ENCODE measurements at regions not wholly inside any gene's neighbourhood (a gene's known extent, or its start where the extent isn't known, plus 50 kb on each side); places are given as distances from the start of the nearest gene placed in this dataset.
"Not testable (repeated sequence)": the region's sequence is repeated elsewhere in the genome, so short reads cannot be mapped to it uniquely, and the experiment has no call there.

GRCh38 chr9:81321551-81321950 lies 367.8 kb downstream of the TLE1 start:
- DNase-seq, result no peak

- DNase-seq, result no peak
Measured at GRCh38 chr9:81320909-81321482, 368.4 kb downstream of the TLE1 start.

- DNase-seq, result no peak
Measured at GRCh38 chr9:81318571-81318970, 370.8 kb downstream of the TLE1 start.

- DNase-seq, result no peak
Measured at GRCh38 chr9:81317939-81318338, 371.4 kb downstream of the TLE1 start.

- no peak for DNase-seq
Measured at GRCh38 chr9:81317223-81317622, 372.1 kb downstream of the TLE1 start.

GRCh38 chr9:81314490-81314889 lies 374.9 kb downstream of the TLE1 start:
- DNase-seq, result no peak

GRCh38 chr9:81313877-81314276 lies 375.5 kb downstream of the TLE1 start:
- DNase-seq, result no peak

GRCh38 chr9:81312346-81312745 lies 377.0 kb downstream of the TLE1 start:
- DNase-seq, result peak; percentile 9 to 23

- no peak for DNase-seq
Measured at GRCh38 chr9:81308404-81308803, 380.9 kb downstream of the TLE1 start.

- DNase-seq, result not testable (repeated sequence)
Measured at GRCh38 chr9:81307791-81308190, 381.6 kb downstream of the TLE1 start.

- DNase-seq, result no peak
Measured at GRCh38 chr9:81305561-81306182, 383.7 kb downstream of the TLE1 start.

- DNase-seq, result no peak
Measured at GRCh38 chr9:81303658-81304057, 385.7 kb downstream of the TLE1 start.

GRCh38 chr9:81293651-81294050 lies 395.7 kb downstream of the TLE1 start:
- no peak for DNase-seq

GRCh38 chr9:81292056-81292805 lies 397.1 kb downstream of the TLE1 start:
- no peak for DNase-seq

- DNase-seq, result no peak
Measured at GRCh38 chr9:81289622-81290021, 399.7 kb downstream of the TLE1 start.

GRCh38 chr9:81268048-81268447 lies 421.3 kb downstream of the TLE1 start:
- no peak for DNase-seq

- DNase-seq, result no peak
Measured at GRCh38 chr9:81266674-81267073, 422.7 kb downstream of the TLE1 start.

GRCh38 chr9:81266086-81266485 lies 423.3 kb downstream of the TLE1 start:
- no peak for DNase-seq

GRCh38 chr9:81264516-81264915 lies 424.8 kb downstream of the TLE1 start:
- DNase-seq, result no peak

- DNase-seq, result peak in 1 of 2 experiments; percentile 11
Measured at GRCh38 chr9:81259896-81260295, 429.5 kb downstream of the TLE1 start.

- no peak for DNase-seq
Measured at GRCh38 chr9:81256368-81256767, 433.0 kb downstream of the TLE1 start.

GRCh38 chr9:81250606-81251005 lies 438.7 kb downstream of the TLE1 start:
- DNase-seq, result no peak

- no peak for DNase-seq
Measured at GRCh38 chr9:81250041-81250440, 439.3 kb downstream of the TLE1 start.

- DNase-seq, result peak; percentile 10 to 38
Measured at GRCh38 chr9:81245254-81245956, 443.9 kb downstream of the TLE1 start.

Data from Kasumi-1 (cell line).